Ishikawa (cell line): ENCODE measurements at regions not wholly inside any gene's neighbourhood (a gene's known extent, or its start where the extent isn't known, plus 50 kb on each side); places are given as distances from the start of the nearest gene placed in this dataset.
A peak's percentile ranks its signal among the peaks of the same experiment; 100 is the strongest.

ENCODE experiments used
- CEBPB ChIP-seq: IDR thresholded peaks from 2 replicates; pipeline ENCODE4 v1.6.1; 2012
- CREB1 ChIP-seq: IDR thresholded peaks from 2 replicates; pipeline ENCODE4 v1.6.1; 2012; ENCODE audit warnings: low read depth
- EGR1 ChIP-seq: IDR thresholded peaks from 2 replicates; pipeline ENCODE4 v1.6.1; 2012
- EP300 ChIP-seq: IDR thresholded peaks from 2 replicates; pipeline ENCODE4 v1.6.1; 2012; ENCODE audit warnings: borderline replicate concordance
- FOXM1 ChIP-seq: IDR thresholded peaks from 2 replicates; pipeline ENCODE4 v1.6.1; 2012; ENCODE audit warnings: low read depth, borderline replicate concordance
- MAX ChIP-seq: IDR thresholded peaks from 2 replicates; pipeline ENCODE4 v1.6.1; 2012
- NFIC ChIP-seq: IDR thresholded peaks from 2 replicates; pipeline ENCODE4 v1.6.1; 2012
- RAD21 ChIP-seq: IDR thresholded peaks from 2 replicates; pipeline ENCODE4 v1.6.1; 2012; ENCODE audit warnings: low read depth
- REST ChIP-seq: IDR thresholded peaks from 2 replicates; pipeline ENCODE4 v1.6.1; 2012; ENCODE audit warnings: low read depth, mild to moderate bottlenecking
- TAF1 ChIP-seq: IDR thresholded peaks from 2 replicates; pipeline ENCODE4 v1.6.1; 2012; ENCODE audit warnings: low read depth, mild to moderate bottlenecking
- TCF12 ChIP-seq: IDR thresholded peaks from 2 replicates; pipeline ENCODE4 v1.6.1; 2012; ENCODE audit warnings: low read depth
- TEAD4 ChIP-seq: IDR thresholded peaks from 2 replicates; pipeline ENCODE4 v1.6.1; 2012
- USF1 ChIP-seq: IDR thresholded peaks from 2 replicates; pipeline ENCODE4 v1.6.1; 2012
- YY1 ChIP-seq: IDR thresholded peaks from 2 replicates; pipeline ENCODE4 v1.6.1; 2012; ENCODE audit warnings: low read depth
- ZBTB7A ChIP-seq: IDR thresholded peaks from 2 replicates; pipeline ENCODE4 v1.6.1; 2012; ENCODE audit warnings: low read depth

- TF ChIP-seq NFIC (no peak), REST (no peak), EGR1 (no peak), YY1 (no peak), RAD21 (no peak), EP300 (no peak), TCF12 (no peak), TAF1 (no peak), CEBPB (no peak), FOXM1 (no peak), CREB1 (no peak)
Observed at GRCh38 chr20:57763235-57763595, 53.4 kb upstream of the PMEPA1 start.

GRCh38 chr20:57762531-57763234 lies 52.9 kb upstream of the PMEPA1 start:
- TF ChIP-seq CREB1: no peak
- no peak for TF ChIP-seq FOXM1
- TF ChIP-seq TCF12: no peak
- no peak for TF ChIP-seq USF1
- TF ChIP-seq NFIC: no peak
- no peak for TF ChIP-seq RAD21
- TF ChIP-seq REST: no peak
- TF ChIP-seq EP300: no peak
- TF ChIP-seq TEAD4: no peak
- TF ChIP-seq EGR1: no peak
- no peak for TF ChIP-seq YY1
- no peak for TF ChIP-seq MAX
- no peak for TF ChIP-seq CEBPB
- TF ChIP-seq ZBTB7A: no peak

GRCh38 chr20:57761413-57761734 lies 51.6 kb upstream of the PMEPA1 start:
- no peak for TF ChIP-seq REST
- no peak for TF ChIP-seq USF1
- TF ChIP-seq MAX: no peak
- no peak for TF ChIP-seq TEAD4
- TF ChIP-seq CREB1: no peak
- TF ChIP-seq CEBPB: no peak
- TF ChIP-seq EGR1: no peak
- TF ChIP-seq NFIC: no peak
- TF ChIP-seq YY1: no peak
- TF ChIP-seq FOXM1: no peak

GRCh38 chr20:57760698-57761412 lies 51.0 kb upstream of the PMEPA1 start:
- no peak for TF ChIP-seq TAF1
- peak; percentile 22; the same call in 1 of the 2 replicates for TF ChIP-seq USF1
